ENCODE measurements at regions not wholly inside any gene's neighbourhood (a gene's known extent, or its start where the extent isn't known, plus 50 kb on each side); places are given as distances from the start of the nearest gene placed in this dataset.

DNA sequence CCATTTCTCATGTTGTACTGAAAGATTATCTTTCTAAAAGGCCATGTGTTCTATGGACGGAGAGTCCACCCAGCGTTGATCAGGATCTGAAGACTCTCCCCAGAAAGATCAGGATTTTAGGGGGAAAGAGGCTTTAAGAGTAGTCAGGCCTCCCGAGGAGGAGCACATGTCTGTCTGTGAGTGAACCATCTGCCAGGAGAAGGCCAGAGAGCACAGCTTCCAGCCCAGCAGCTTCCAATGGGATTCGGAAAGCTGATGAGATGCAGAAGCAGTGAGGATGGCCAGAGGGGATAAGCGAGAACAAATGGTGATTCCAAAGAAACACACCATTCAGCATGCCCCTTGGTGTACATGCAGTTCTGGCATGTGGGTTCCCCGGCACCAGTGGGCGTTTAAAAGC, 88.5 kb upstream of the TCERG1L start:
- TF ChIP-seq EZH2 (IDR thresholded peaks at IDR 0.05; ENCODE audit: borderline replicate concordance, low read depth, low read length, poor library complexity, severe bottlenecking) (no peak), CTCF (conservative IDR thresholded peaks at IDR 0.05; ENCODE audit: low read depth, low read length) (no peak)
